Lower lobe of right lung (tissue), 2 donors: ENCODE measurements at regions not wholly inside any gene's neighbourhood (a gene's known extent, or its start where the extent isn't known, plus 50 kb on each side); places are given as distances from the start of the nearest gene placed in this dataset.

Experiments
- ATAC-seq, 2 donors: fragments of 200-7000 bp; cut with Tn5 transposase; one replicate each; pipeline ENCODE4 v1.9.1; 2020 to 2022; ENCODE audit warnings: mild to moderate bottlenecking in 2 of 2, moderate library complexity in 2 of 2
- DNase-seq: peaks from one replicate; pipeline ENCODE4 v3.0.0-alpha.2; 2020
- H3K27ac ChIP-seq: fragments of 200-600 bp; one replicate; pipeline ENCODE4 v1.8.0; 2022
- H3K27me3 ChIP-seq: fragments of 200-600 bp; one replicate; pipeline ENCODE4 v1.8.0; 2022; ENCODE audit warnings: low read depth
- H3K36me3 ChIP-seq: fragments of 200-600 bp; one replicate; pipeline ENCODE4 v1.8.0; 2022; ENCODE audit warnings: mild to moderate bottlenecking
- H3K4me1 ChIP-seq: fragments of 200-600 bp; one replicate; pipeline ENCODE4 v1.8.0; 2022
- H3K4me3 ChIP-seq: fragments of 200-600 bp; one replicate; pipeline ENCODE4 v1.8.0; 2022; ENCODE audit warnings: mild to moderate bottlenecking
- H3K9me3 ChIP-seq: fragments of 200-600 bp; one replicate; pipeline ENCODE4 v1.8.0; 2022
- intact Hi-C: fragments of 100-400 bp; cut with DNase I; formaldehyde crosslinking; loops from one replicate; pipeline ENCODE4 v1.11.0; 2022
- TF ChIP-seq, protein P1 (sequence below): fragments of 200-600 bp; IDR thresholded peaks from one replicate; pipeline ENCODE4 v1.8.0; 2022; ENCODE audit warnings: antibody characterized with exemption, mild to moderate bottlenecking
- donor health status: DM: no; HTN: yes; CAD: no; lungs with severe emphysema.

DNA sequence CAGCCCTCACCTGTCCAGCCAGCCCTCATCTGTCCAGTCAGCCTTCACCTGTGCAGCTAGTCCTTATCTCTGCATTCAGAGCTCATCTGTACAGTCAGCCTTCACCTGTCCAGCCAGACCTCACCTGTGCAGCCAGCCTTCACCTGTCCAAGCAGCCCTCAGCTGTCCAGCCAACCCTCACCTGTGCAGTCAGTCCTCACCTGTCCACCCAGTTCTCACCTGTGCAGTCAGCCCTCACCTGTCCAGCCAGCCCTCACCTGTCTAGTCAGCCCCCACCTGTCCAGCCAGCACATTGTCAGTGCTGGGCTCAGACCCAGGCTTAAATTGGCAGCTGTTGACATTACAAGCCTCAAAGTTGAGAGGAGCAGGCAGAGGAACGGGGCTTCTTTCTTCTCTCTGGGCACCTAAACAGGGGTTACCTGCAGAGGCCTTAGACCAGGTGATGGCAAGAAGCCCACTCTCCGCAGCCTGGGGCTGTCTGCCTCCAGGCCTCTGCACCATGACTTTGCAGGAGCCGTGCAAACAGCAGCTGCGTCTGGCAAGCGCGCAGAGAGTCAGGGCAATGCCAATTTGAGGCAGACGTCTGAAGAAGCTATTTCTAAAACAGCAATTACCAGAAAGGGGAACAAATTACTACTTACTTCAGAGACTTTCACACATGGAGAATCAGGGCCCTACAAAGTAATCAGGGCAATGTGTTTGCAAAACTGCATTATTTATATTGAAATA lies 506.1 kb downstream of the NPHP4 start:
- Histone ChIP-seq H3K4me3 (no peak overlapping the region), H3K36me3 (no peaks in the 10 kb centered on the region), H3K27me3 (peaks cover 12% of the 10 kb centered on the region), H3K4me1 (no peaks in the 10 kb centered on the region), H3K9me3 (no peaks in the 10 kb centered on the region), H3K27ac (no peak overlapping the region)
- DNase-seq: no peak
- TF ChIP-seq, protein P1, sequence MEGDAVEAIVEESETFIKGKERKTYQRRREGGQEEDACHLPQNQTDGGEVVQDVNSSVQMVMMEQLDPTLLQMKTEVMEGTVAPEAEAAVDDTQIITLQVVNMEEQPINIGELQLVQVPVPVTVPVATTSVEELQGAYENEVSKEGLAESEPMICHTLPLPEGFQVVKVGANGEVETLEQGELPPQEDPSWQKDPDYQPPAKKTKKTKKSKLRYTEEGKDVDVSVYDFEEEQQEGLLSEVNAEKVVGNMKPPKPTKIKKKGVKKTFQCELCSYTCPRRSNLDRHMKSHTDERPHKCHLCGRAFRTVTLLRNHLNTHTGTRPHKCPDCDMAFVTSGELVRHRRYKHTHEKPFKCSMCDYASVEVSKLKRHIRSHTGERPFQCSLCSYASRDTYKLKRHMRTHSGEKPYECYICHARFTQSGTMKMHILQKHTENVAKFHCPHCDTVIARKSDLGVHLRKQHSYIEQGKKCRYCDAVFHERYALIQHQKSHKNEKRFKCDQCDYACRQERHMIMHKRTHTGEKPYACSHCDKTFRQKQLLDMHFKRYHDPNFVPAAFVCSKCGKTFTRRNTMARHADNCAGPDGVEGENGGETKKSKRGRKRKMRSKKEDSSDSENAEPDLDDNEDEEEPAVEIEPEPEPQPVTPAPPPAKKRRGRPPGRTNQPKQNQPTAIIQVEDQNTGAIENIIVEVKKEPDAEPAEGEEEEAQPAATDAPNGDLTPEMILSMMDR: no peak
- ATAC-seq: no peak
- intact Hi-C loops: no loop called here

DNA sequence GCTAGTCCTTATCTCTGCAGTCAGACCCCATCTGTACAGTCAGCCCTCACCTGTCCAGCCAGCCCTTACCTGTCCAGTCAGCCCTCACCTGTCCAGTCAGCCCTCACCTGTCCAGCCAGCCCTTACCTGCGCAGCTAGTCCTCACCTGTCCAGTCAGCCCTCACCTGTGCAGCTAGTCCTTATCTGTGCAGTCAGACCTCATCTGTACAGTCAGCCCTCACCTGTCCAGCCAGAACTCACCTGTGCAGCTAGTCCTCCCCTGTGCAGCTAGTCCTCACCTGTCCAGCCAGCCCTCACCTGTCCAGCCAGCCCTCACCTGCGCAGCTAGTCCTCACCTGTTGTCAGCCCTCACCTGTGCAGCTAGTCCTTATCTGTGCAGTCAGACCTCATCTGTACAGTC lies 506.8 kb downstream of the NPHP4 start:
- intact Hi-C loops: no loop called here
- TF ChIP-seq, protein P1: no peak
- no peak for DNase-seq
- Histone ChIP-seq H3K27ac (no peak overlapping the region), H3K4me3 (no peak overlapping the region), H3K9me3 (no peaks in the 10 kb centered on the region), H3K4me1 (no peaks in the 10 kb centered on the region), H3K36me3 (no peaks in the 10 kb centered on the region), H3K27me3 (peaks cover 12% of the 10 kb centered on the region)
- ATAC-seq: no peak

DNA sequence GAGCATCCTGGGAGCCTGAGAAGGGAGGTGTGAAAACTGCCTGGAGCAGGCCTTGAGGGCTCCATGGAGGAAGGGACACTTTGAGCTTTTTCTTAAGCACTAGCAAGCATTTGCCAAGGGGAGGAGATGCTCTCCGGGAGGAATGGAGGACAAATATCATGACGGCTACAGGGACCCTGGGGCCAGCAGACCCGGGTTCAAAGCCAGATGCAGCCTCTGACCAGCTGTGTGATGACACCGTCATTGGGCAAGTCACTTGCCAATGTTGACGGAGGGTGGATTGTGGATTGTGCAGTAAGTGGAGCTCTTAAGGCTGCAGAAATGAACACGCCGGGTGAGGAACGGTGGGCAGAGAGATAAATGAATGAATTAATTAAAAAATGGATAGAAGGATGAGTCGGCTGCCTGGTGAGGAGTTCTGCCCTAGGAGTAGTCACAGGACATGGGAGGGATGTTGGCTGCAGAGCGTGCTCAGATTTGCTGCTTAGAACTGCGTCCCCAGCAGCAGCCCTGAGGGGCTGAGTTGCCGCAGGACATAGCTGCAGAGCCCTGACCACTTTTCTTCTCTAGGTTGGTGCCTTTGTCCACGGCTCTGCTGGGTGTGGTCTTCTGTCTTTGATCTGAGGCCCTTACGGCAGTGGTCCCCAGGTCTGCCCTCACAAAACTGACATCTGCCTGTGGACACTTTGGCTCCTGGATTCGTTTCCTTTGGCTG lies 507.6 kb downstream of the NPHP4 start:
- Histone ChIP-seq H3K36me3 (no peaks in the 10 kb centered on the region), H3K9me3 (no peaks in the 10 kb centered on the region), H3K4me1 (no peaks in the 10 kb centered on the region), H3K27ac (no peak overlapping the region), H3K27me3 (peaks cover 19% of the 10 kb centered on the region), H3K4me3 (no peak overlapping the region)
- intact Hi-C loops: no loop called here
- TF ChIP-seq, protein P1: no peak
- ATAC-seq: no peak
- DNase-seq: no peak

DNA sequence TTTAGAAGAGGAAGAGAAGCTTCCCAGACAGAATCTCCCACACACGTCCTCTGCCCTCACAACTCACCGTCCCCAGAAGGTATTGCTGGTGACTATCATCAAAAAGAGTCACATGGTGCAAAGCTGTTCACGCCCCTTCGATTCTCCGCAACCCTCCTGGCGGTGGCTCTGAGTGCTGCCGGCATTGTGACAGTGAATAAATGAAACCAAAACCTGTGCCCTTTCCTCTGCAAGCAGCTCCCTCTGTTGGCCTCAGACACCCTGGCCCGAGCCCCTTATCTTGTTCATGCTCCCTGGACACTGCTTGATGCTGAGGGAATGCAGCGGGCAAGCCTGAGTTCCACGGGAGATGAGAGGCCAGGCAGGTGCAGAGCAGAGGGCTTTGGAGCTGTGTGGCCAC lies 510.3 kb downstream of the NPHP4 start:
- peaks cover 32% of the 10 kb centered on the region for H3K27me3 ChIP-seq

DNA sequence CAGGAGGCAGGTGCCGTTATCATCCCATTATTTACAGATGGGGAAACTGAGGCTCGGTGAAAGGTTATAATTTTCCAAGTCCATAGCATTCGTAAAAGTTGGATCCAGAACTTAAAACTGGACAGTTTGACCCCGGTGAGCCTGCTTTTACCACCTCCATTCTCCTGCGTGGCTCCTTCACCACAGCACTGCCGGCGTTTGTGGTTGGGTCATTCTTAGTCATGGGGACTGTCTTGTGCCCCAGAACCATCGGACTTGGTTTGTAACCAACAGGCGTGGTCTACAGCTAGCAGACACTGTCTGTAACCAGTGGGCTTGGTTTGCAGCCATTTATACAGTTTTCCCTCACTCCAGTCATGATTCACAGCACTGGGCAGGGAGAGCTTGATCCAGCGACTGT lies 511.3 kb downstream of the NPHP4 start:
- no peak for ATAC-seq
- intact Hi-C loops: no loop called here
- H3K27me3 ChIP-seq: peaks cover 30% of the 10 kb centered on the region

More for the DNA sequence above, 510.3 kb downstream of the NPHP4 start:
- H3K9me3 ChIP-seq: no peaks in the 10 kb centered on the region
- H3K4me3 ChIP-seq: no peak overlapping the region
- intact Hi-C loops: no loop called here
- no peak for ATAC-seq
- H3K36me3 ChIP-seq: no peaks in the 10 kb centered on the region
- H3K27ac ChIP-seq: no peak overlapping the region
- no peak for DNase-seq
- TF ChIP-seq, protein P1: no peak
- no peaks in the 10 kb centered on the region for H3K4me1 ChIP-seq

More for the DNA sequence above, 511.3 kb downstream of the NPHP4 start:
- no peaks in the 10 kb centered on the region for H3K4me1 ChIP-seq
- no peaks in the 10 kb centered on the region for H3K36me3 ChIP-seq
- no peak overlapping the region for H3K27ac ChIP-seq
- DNase-seq: no peak
- TF ChIP-seq, protein P1: no peak
- no peak overlapping the region for H3K4me3 ChIP-seq
- H3K9me3 ChIP-seq: no peaks in the 10 kb centered on the region
